ENCODE measurements at regions not wholly inside any gene's neighbourhood (a gene's known extent, or its start where the extent isn't known, plus 50 kb on each side); places are given as distances from the start of the nearest gene placed in this dataset.

DNA sequence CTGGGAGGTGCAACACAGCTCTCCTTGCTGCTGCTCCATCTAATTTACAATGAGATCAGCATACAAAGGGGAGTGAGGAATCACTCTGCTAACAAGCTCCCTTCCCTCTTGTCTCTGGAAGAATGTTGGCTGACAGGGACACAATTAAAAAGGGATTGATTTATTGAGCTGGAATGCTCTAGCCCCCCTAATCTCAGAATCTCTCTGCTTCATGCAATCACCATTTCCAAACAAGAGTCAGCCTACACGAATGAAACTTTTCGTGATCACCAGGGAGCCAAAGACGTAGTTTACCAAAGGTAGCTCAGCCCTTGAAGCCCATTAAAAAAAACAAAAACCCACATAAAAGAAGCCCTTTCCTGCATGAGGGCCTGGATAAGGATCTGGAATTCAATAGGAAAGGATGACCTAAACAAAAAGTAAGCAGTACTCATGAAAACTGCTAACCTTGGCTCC is 223.8 kb downstream of the C12orf75 start:
- no peaks in the 10 kb centered on the region for H3K27me3 ChIP-seq (ENCODE audit: low read length)
- H3K36me3 ChIP-seq (ENCODE audit: low read length) = no peaks in the 10 kb centered on the region
- no peak overlapping the region for H3K4me2 ChIP-seq (ENCODE audit: low read depth, low read length, poor library complexity, severe bottlenecking)
- H3F3A ChIP-seq (ENCODE audit: insufficient read depth) = no peaks in the 10 kb centered on the region
- no peak for TF ChIP-seq EZH2phosphoT487 (conservative IDR thresholded peaks at IDR 0.05; ENCODE audit: low read length)
- TF ChIP-seq, protein P1, sequence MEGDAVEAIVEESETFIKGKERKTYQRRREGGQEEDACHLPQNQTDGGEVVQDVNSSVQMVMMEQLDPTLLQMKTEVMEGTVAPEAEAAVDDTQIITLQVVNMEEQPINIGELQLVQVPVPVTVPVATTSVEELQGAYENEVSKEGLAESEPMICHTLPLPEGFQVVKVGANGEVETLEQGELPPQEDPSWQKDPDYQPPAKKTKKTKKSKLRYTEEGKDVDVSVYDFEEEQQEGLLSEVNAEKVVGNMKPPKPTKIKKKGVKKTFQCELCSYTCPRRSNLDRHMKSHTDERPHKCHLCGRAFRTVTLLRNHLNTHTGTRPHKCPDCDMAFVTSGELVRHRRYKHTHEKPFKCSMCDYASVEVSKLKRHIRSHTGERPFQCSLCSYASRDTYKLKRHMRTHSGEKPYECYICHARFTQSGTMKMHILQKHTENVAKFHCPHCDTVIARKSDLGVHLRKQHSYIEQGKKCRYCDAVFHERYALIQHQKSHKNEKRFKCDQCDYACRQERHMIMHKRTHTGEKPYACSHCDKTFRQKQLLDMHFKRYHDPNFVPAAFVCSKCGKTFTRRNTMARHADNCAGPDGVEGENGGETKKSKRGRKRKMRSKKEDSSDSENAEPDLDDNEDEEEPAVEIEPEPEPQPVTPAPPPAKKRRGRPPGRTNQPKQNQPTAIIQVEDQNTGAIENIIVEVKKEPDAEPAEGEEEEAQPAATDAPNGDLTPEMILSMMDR (IDR thresholded peaks at IDR 0.05; ENCODE audit: insufficient read depth, low read length, poor library complexity, severe bottlenecking) = no peak
- H4K20me1 ChIP-seq (ENCODE audit: low read depth, low read length) = no peaks in the 10 kb centered on the region
- H3K9me2 ChIP-seq (replicated peaks; ENCODE audit: insufficient read depth, low read length) = no peaks in the 10 kb centered on the region
- H3K9ac ChIP-seq (ENCODE audit: low read length) = no peak overlapping the region
- H3K4me3 ChIP-seq (ENCODE audit: insufficient read depth, low read length, poor library complexity, severe bottlenecking) = no peak overlapping the region
- H2AFZ ChIP-seq (ENCODE audit: low read depth, low read length, severe bottlenecking) = no peak overlapping the region
- H3K79me2 ChIP-seq (ENCODE audit: insufficient read depth, low read length) = no peaks in the 10 kb centered on the region
- H3K9me3 ChIP-seq (ENCODE audit: insufficient read depth, low read length) = no peaks in the 10 kb centered on the region
- H3K27ac ChIP-seq (ENCODE audit: low read depth, low read length) = no peak overlapping the region

DNA sequence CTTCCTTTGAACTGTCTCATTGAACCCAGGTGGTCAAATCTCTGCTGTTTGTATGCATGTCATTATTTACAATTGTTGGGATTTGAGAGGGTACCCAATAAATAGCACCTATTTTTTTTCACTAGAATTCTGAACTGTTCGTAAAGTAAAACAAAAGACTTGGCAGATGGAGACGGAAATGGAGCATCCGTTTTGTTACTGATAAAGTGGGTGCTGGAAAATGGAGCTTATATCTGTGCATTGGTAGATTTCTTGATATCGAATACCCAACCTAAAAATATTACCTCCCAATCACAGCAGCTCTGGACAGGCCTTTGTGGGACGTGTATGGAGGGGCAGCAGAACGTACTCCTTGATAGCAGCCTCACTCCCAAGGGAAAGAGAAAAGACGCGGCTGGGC is 224.4 kb downstream of the C12orf75 start:
- TF ChIP-seq, protein P1 (IDR thresholded peaks at IDR 0.05; ENCODE audit: insufficient read depth, low read length, poor library complexity, severe bottlenecking) = no peak
- no peak for TF ChIP-seq EZH2phosphoT487 (conservative IDR thresholded peaks at IDR 0.05; ENCODE audit: low read length)
- Histone ChIP-seq H3K4me3 (ENCODE audit: insufficient read depth, low read length, poor library complexity, severe bottlenecking) (no peak overlapping the region), H3K4me2 (ENCODE audit: low read depth, low read length, poor library complexity, severe bottlenecking) (no peak overlapping the region), H3F3A (ENCODE audit: insufficient read depth) (no peaks in the 10 kb centered on the region), H3K79me2 (ENCODE audit: insufficient read depth, low read length) (no peaks in the 10 kb centered on the region), H3K36me3 (ENCODE audit: low read length) (no peaks in the 10 kb centered on the region), H3K27ac (ENCODE audit: low read depth, low read length) (no peak overlapping the region), H4K20me1 (ENCODE audit: low read depth, low read length) (no peaks in the 10 kb centered on the region), H3K9ac (ENCODE audit: low read length) (no peak overlapping the region), H2AFZ (ENCODE audit: low read depth, low read length, severe bottlenecking) (no peak overlapping the region), H3K27me3 (ENCODE audit: low read length) (no peaks in the 10 kb centered on the region), H3K9me2 (replicated peaks; ENCODE audit: insufficient read depth, low read length) (no peaks in the 10 kb centered on the region), H3K9me3 (ENCODE audit: insufficient read depth, low read length) (no peaks in the 10 kb centered on the region)

- Histone ChIP-seq H3K27ac (ENCODE audit: low read depth, low read length) (no peak overlapping the region), H3K9me2 (replicated peaks; ENCODE audit: insufficient read depth, low read length) (no peaks in the 10 kb centered on the region), H4K20me1 (ENCODE audit: low read depth, low read length) (no peaks in the 10 kb centered on the region), H3K36me3 (ENCODE audit: low read length) (no peaks in the 10 kb centered on the region), H3F3A (ENCODE audit: insufficient read depth) (no peaks in the 10 kb centered on the region), H3K9me3 (ENCODE audit: insufficient read depth, low read length) (no peaks in the 10 kb centered on the region), H2AFZ (ENCODE audit: low read depth, low read length, severe bottlenecking) (no peak overlapping the region), H3K4me3 (ENCODE audit: insufficient read depth, low read length, poor library complexity, severe bottlenecking) (no peak overlapping the region), H3K4me2 (ENCODE audit: low read depth, low read length, poor library complexity, severe bottlenecking) (no peak overlapping the region), H3K79me2 (ENCODE audit: insufficient read depth, low read length) (no peaks in the 10 kb centered on the region), H3K9ac (ENCODE audit: low read length) (no peak overlapping the region), H3K27me3 (ENCODE audit: low read length) (no peaks in the 10 kb centered on the region)
- TF ChIP-seq, protein P1 (IDR thresholded peaks at IDR 0.05; ENCODE audit: insufficient read depth, low read length, poor library complexity, severe bottlenecking) = no peak
- no peak for TF ChIP-seq EZH2phosphoT487 (conservative IDR thresholded peaks at IDR 0.05; ENCODE audit: low read length)
Observed at GRCh38 chr12:105555556-105556295, 225.2 kb downstream of the C12orf75 start.
